H9 (cell line): ENCODE measurements at regions not wholly inside any gene's neighbourhood (a gene's known extent, or its start where the extent isn't known, plus 50 kb on each side); places are given as distances from the start of the nearest gene placed in this dataset.

ENCODE experiments used
- DNase-seq: peaks from one replicate; pipeline ENCODE4 v3.0.0-alpha.2; 2017
- H2AFZ ChIP-seq: one replicate; pipeline ENCODE4 v1.6.1; 2013; ENCODE audit warnings: mild to moderate bottlenecking, low read length, control low read depth, moderate library complexity
- H2AK5ac ChIP-seq: 2 replicates; pipeline ENCODE4 v1.6.1; 2013; ENCODE audit warnings: low read length, control low read depth, mixed read lengths; ENCODE audit not compliant: insufficient read length
- H2BK120ac ChIP-seq: one replicate; pipeline ENCODE4 v1.6.1; 2013; ENCODE audit warnings: low read depth, mild to moderate bottlenecking, low read length, control low read depth, inconsistent platforms; ENCODE audit not compliant: poor library complexity, severe bottlenecking
- H2BK12ac ChIP-seq: 2 replicates; pipeline ENCODE4 v1.6.1; 2013; ENCODE audit warnings: low read length, control low read depth, mixed read lengths, low read depth; ENCODE audit not compliant: insufficient read length
- H2BK15ac ChIP-seq: 2 replicates; pipeline ENCODE4 v1.6.1; 2013; ENCODE audit warnings: low read depth, low read length, control low read depth
- H2BK20ac ChIP-seq: one replicate; pipeline ENCODE4 v1.6.1; 2013; ENCODE audit warnings: low read depth, mild to moderate bottlenecking, low read length, control low read depth, inconsistent platforms; ENCODE audit not compliant: poor library complexity, severe bottlenecking
- H2BK5ac ChIP-seq: 2 replicates; pipeline ENCODE4 v1.6.1; 2013; ENCODE audit warnings: low read length, control low read depth, mixed read lengths; ENCODE audit not compliant: insufficient read length
- H3K14ac ChIP-seq: 2 replicates; pipeline ENCODE4 v1.6.1; 2013; ENCODE audit warnings: low read length, control low read depth; ENCODE audit not compliant: insufficient read depth
- H3K18ac ChIP-seq: 2 replicates; pipeline ENCODE4 v1.6.1; 2013; ENCODE audit warnings: low read depth, mild to moderate bottlenecking, mixed read lengths, low read length, control low read depth; ENCODE audit not compliant: insufficient read length
- H3K23ac ChIP-seq: 2 replicates; pipeline ENCODE4 v1.6.1; 2013; ENCODE audit warnings: low read length, control low read depth, mixed read lengths, low read depth; ENCODE audit not compliant: insufficient read length
- H3K23me2 ChIP-seq: 2 replicates; pipeline ENCODE4 v1.6.1; 2013; ENCODE audit warnings: low read depth, mild to moderate bottlenecking, mixed read lengths, low read length, control low read depth; ENCODE audit not compliant: insufficient read length, poor library complexity, severe bottlenecking
- H3K27ac ChIP-seq: 2 replicates; pipeline ENCODE4 v1.5.1; 2013; ENCODE audit warnings: low read length, control low read depth, mixed read lengths, low read depth; ENCODE audit not compliant: insufficient read length
- H3K27me3 ChIP-seq: 2 replicates; pipeline ENCODE4 v1.6.1; 2013; ENCODE audit warnings: low read length, control low read depth, inconsistent platforms; ENCODE audit not compliant: insufficient read depth
- H3K4ac ChIP-seq: 2 replicates; pipeline ENCODE4 v1.6.1; 2013; ENCODE audit warnings: low read depth, mild to moderate bottlenecking, control low read depth, inconsistent platforms, low read length, moderate library complexity
- H3K4me1 ChIP-seq: 2 replicates; pipeline ENCODE4 v1.6.1; 2013; ENCODE audit warnings: low read length, control low read depth, inconsistent platforms; ENCODE audit not compliant: insufficient read depth
- H3K4me2 ChIP-seq: 2 replicates; pipeline ENCODE4 v1.6.1; 2013; ENCODE audit warnings: low read length, control low read depth, mixed read lengths; ENCODE audit not compliant: insufficient read length, insufficient read depth
- H3K56ac ChIP-seq: 2 replicates; pipeline ENCODE4 v1.6.1; 2013; ENCODE audit warnings: low read depth, mild to moderate bottlenecking, mixed read lengths, low read length, control low read depth; ENCODE audit not compliant: insufficient read length
- H3K79me1 ChIP-seq: 2 replicates; pipeline ENCODE4 v1.6.1; 2013; ENCODE audit warnings: low read depth, mild to moderate bottlenecking, moderate library complexity, low read length, control low read depth, inconsistent platforms; ENCODE audit not compliant: insufficient read depth, poor library complexity, severe bottlenecking
- H3K79me2 ChIP-seq: 2 replicates; pipeline ENCODE4 v1.6.1; 2013; ENCODE audit warnings: low read length, control low read depth, inconsistent platforms; ENCODE audit not compliant: insufficient read depth
- H3K9ac ChIP-seq: 2 replicates; pipeline ENCODE4 v1.6.1; 2013; ENCODE audit warnings: low read length, control low read depth, mixed read lengths; ENCODE audit not compliant: insufficient read length; ENCODE audit errors: extremely low read depth
- H3K9me3 ChIP-seq: one replicate; pipeline ENCODE4 v1.6.1; 2013; ENCODE audit warnings: low read depth, low read length, inconsistent platforms; ENCODE audit not compliant: control insufficient read depth
- H3T11ph ChIP-seq: one replicate; pipeline ENCODE4 v1.6.1; 2013; ENCODE audit warnings: mild to moderate bottlenecking, low read length, control low read depth, inconsistent platforms
- H4K20me1 ChIP-seq: one replicate; pipeline ENCODE4 v1.6.1; 2013; ENCODE audit not compliant: control insufficient read depth, insufficient read length, insufficient read depth
- H4K5ac ChIP-seq: 2 replicates; pipeline ENCODE4 v1.6.1; 2013; ENCODE audit warnings: low read depth, mild to moderate bottlenecking, mixed read lengths, low read length, control low read depth; ENCODE audit not compliant: insufficient read length
- H4K8ac ChIP-seq: replicated peaks from 2 replicates; pipeline ENCODE4 v1.6.1; 2013; ENCODE audit warnings: low read length, control low read depth, mixed read lengths, low read depth; ENCODE audit not compliant: insufficient read length
- H4K91ac ChIP-seq: 2 replicates; pipeline ENCODE4 v1.6.1; 2013; ENCODE audit warnings: low read depth, mild to moderate bottlenecking, moderate library complexity, mixed read lengths, low read length, control low read depth; ENCODE audit not compliant: insufficient read length
- H3K27ac Mint-ChIP-seq, 3 experiments: 2 replicates in 2 of 3; 3 replicates in 1 of 3; pipeline ENCODE4 v1.8.0; 2020 to 2021; ENCODE audit warnings: mixed read lengths in 3 of 3, mild to moderate bottlenecking in 1 of 3, moderate library complexity in 1 of 3
- H3K27me3 Mint-ChIP-seq: 2 replicates; pipeline ENCODE4 v1.8.0; 2021; ENCODE audit warnings: low read depth, mild to moderate bottlenecking, moderate library complexity, mixed read lengths
- H3K36me3 Mint-ChIP-seq, 3 experiments: 2 replicates in 2 of 3; 3 replicates in 1 of 3; pipeline ENCODE4 v1.8.0; 2020 to 2021; ENCODE audit warnings: low read depth in 3 of 3, mixed read lengths in 3 of 3; ENCODE audit not compliant: insufficient read depth in 1 of 3
- H3K4me1 Mint-ChIP-seq, 2 experiments: 2 replicates each; pipeline ENCODE4 v1.8.0; 2020; ENCODE audit warnings: mixed read lengths in 2 of 2
- H3K4me3 Mint-ChIP-seq, 2 experiments: 2 replicates in 1 of 2; 3 replicates in 1 of 2; pipeline ENCODE4 v1.8.0; 2020 to 2021; ENCODE audit warnings: mild to moderate bottlenecking in 2 of 2, mixed read lengths in 2 of 2, moderate library complexity in 1 of 2
- H3K9me3 Mint-ChIP-seq, 2 experiments: 2 replicates in 1 of 2; 3 replicates in 1 of 2; pipeline ENCODE4 v1.8.0; 2020; ENCODE audit warnings: mild to moderate bottlenecking in 2 of 2, mixed read lengths in 2 of 2, moderate library complexity in 1 of 2
- CTCF ChIP-seq: fragments of 200-600 bp; sonication (generic); conservative IDR thresholded peaks from 3 replicates; pipeline ENCODE4 v1.8.0; 2021; ENCODE audit warnings: antibody characterized with exemption, mild to moderate bottlenecking
- WGBS: extraction: QIAGEN DNeasy Blood & Tissue Kit; methylation state at CpG from one replicate; pipeline ENCODE4 v1.1.7; 2013; ENCODE audit warnings: missing lambda C conversion rate, low lambda C conversion rate, mixed read lengths; ENCODE audit not compliant: insufficient read length; ENCODE audit errors: extremely low coverage; 5-methylcytosine and 5-hydroxymethylcytosine counted together

- Histone ChIP-seq H3K27ac (no peak overlapping the region), H2BK12ac (no peak overlapping the region), H2AFZ (no peak overlapping the region), H2BK20ac (no peak overlapping the region), H4K8ac (no peak overlapping the region), H3K27me3 (no peaks in the 10 kb centered on the region), H3K23ac (no peak overlapping the region), H2AK5ac (no peak overlapping the region), H4K91ac (no peak overlapping the region), H2BK5ac (no peak overlapping the region), H4K20me1 (no peaks in the 10 kb centered on the region), H3K4me1 (no peaks in the 10 kb centered on the region; the same call in 1 of the 2 replicates), H2BK15ac (no peak overlapping the region), H3K9me3 (no peaks in the 10 kb centered on the region), H3K23me2 (no peaks in the 10 kb centered on the region), H3K4ac (no peak overlapping the region), H3T11ph (no peak overlapping the region), H2BK120ac (no peak overlapping the region), H3K14ac (no peak overlapping the region), H4K5ac (no peak overlapping the region), H3K79me1 (no peaks in the 10 kb centered on the region), H3K4me2 (no peak overlapping the region), H3K56ac (no peak overlapping the region), H3K18ac (no peak overlapping the region), H3K9ac (no peak overlapping the region), H3K79me2 (no peaks in the 10 kb centered on the region)
- Mint-ChIP-seq H3K36me3 (no peaks in the 10 kb centered on the region), H3K27ac (no peak overlapping the region), H3K27me3 (no peaks in the 10 kb centered on the region), H3K9me3 (no peaks in the 10 kb centered on the region), H3K4me3 (no peak overlapping the region), H3K4me1 (peaks cover 6 to 8% of the 10 kb centered on the region in 2 experiments; a peak in 3 of 4 replicates)
- TF ChIP-seq CTCF, result no peak
- no peak for DNase-seq
- WGBS, result no CpG with 5 or more reads among the region's 2 CpGs
Observed at GRCh38 chr1:57943365-57943764, 519.5 kb upstream of the DAB1 start.
